Stomach (tissue), 8 donors: ENCODE measurements at regions not wholly inside any gene's neighbourhood (a gene's known extent, or its start where the extent isn't known, plus 50 kb on each side); places are given as distances from the start of the nearest gene placed in this dataset.

Experiments
- DNase-seq, 2 donors: peaks; one replicate each; pipeline versions ENCODE4 v3.0.0 to v3.0.0-alpha.2; 2013 to 2019
- H3K27ac ChIP-seq, 5 donors: fragments of 200-600 bp in 4 of 5; sonication (generic) in 4 of 5; one replicate each; pipeline ENCODE4 v1.5.1; 2013 to 2019; ENCODE audit warnings: mild to moderate bottlenecking in 1 of 5, moderate library complexity in 1 of 5
- H3K27me3 ChIP-seq, 3 donors: fragments of 200-600 bp; sonication (generic); one replicate each; pipeline ENCODE4 v1.5.1; 2017 to 2019; ENCODE audit warnings: mixed run types in 1 of 3
- H3K36me3 ChIP-seq, 4 donors: fragments of 200-600 bp; sonication (generic); 1 replicate in 3 of 4; 2 replicates in 1 of 4; pipeline ENCODE4 v1.5.1; 2016 to 2019
- H3K4me1 ChIP-seq, 4 donors: fragments of 200-600 bp; sonication (generic); one replicate each; pipeline ENCODE4 v1.5.1; 2016 to 2019
- H3K4me3 ChIP-seq, 4 donors: fragments of 200-600 bp; sonication (generic) in 3 of 4; one replicate each; pipeline ENCODE4 v1.5.1; 2016 to 2019; ENCODE audit warnings: mild to moderate bottlenecking in 1 of 4
- H3K9me3 ChIP-seq, 4 donors: fragments of 200-600 bp; sonication (generic); one replicate each; pipeline ENCODE4 v1.5.1; 2016 to 2019
- CTCF ChIP-seq, 7 experiments: fragments of 450-650 bp in 4 of 7; fragments of 200-600 bp in 3 of 7; sonication (generic) in 3 of 7; IDR thresholded peaks; one replicate each; pipeline ENCODE4 v1.5.1; 2016 to 2019; ENCODE audit warnings: antibody characterized with exemption in 7 of 7, control low read depth in 2 of 7, mild to moderate bottlenecking in 1 of 7
- EP300 ChIP-seq: sonication (generic); formaldehyde crosslinking; IDR thresholded peaks from one replicate; pipeline ENCODE4 v1.6.1; 2017; ENCODE audit warnings: antibody characterized with exemption
- POLR2A ChIP-seq, 4 donors: fragments of 450-650 bp; IDR thresholded peaks; one replicate each; pipeline ENCODE4 v1.6.1; 2016; ENCODE audit warnings: antibody characterized with exemption in 4 of 4, control low read depth in 2 of 4, mild to moderate bottlenecking in 1 of 4, moderate library complexity in 1 of 4
- POLR2AphosphoS5 ChIP-seq, 3 donors: sonication (generic); formaldehyde crosslinking; IDR thresholded peaks; one replicate each; pipeline ENCODE4 v1.6.1; 2016; ENCODE audit warnings: antibody characterized with exemption in 3 of 3
- WGBS, 5 donors: extraction: QIAGEN DNeasy Blood & Tissue Kit in 3 of 5; methylation state at CpG; one replicate each; pipeline versions ENCODE4 v1.1.5 to v1.1.7; 2013 to 2018; 5-methylcytosine and 5-hydroxymethylcytosine counted together
- intact Hi-C: fragments of 100-400 bp; cut with DNase I; formaldehyde crosslinking; loops from one replicate; pipeline ENCODE4 v1.15.1; 2023; ENCODE audit warnings: low total_unique reads
- donor health status: healthy with polysubstance abuse.
- donor health status: Bipolar disorder and iron deficiency.
- donor health status: healthy.

GRCh38 chrX:99857455-99857854, 552.6 kb downstream of the PCDH19 start:
- Histone ChIP-seq H3K9me3 (no peaks in the 10 kb centered on the region), H3K27me3 (no peaks in the 10 kb centered on the region), H3K36me3 (no peaks in the 10 kb centered on the region), H3K27ac (no peak overlapping the region), H3K4me1 (no peaks in the 10 kb centered on the region), H3K4me3 (no peak overlapping the region)
- intact Hi-C loops = no loop called here
- 28 to 79% (median 68%) methylated on average over 1 of the region's 1 CpG for WGBS, 5 donors
- TF ChIP-seq CTCF (IDR thresholded peaks at IDR 0.05) (no peak), POLR2AphosphoS5 (IDR thresholded peaks at IDR 0.05) (no peak), EP300 (no peak), POLR2A (IDR thresholded peaks at IDR 0.05) (no peak)
- DNase-seq = no peak

GRCh38 chrX:99833821-99834220, 576.3 kb downstream of the PCDH19 start:
- H3K27me3 ChIP-seq = no peaks in the 10 kb centered on the region
- no peaks in the 10 kb centered on the region for H3K4me1 ChIP-seq
- intact Hi-C loops = no loop called here
- WGBS, 5 donors = 39 to 67% (median 50%) methylated on average over 1 of the region's 1 CpG
- H3K9me3 ChIP-seq = peaks cover 0 to 3% (median 0%) of the 10 kb centered on the region in 4 donors
- no peak for DNase-seq
- H3K27ac ChIP-seq = no peak overlapping the region
- TF ChIP-seq POLR2AphosphoS5 (IDR thresholded peaks at IDR 0.05) = no peak
- no peak for TF ChIP-seq EP300
- TF ChIP-seq CTCF (IDR thresholded peaks at IDR 0.05) = no peak
- TF ChIP-seq POLR2A (IDR thresholded peaks at IDR 0.05) = no peak
- H3K36me3 ChIP-seq = no peaks in the 10 kb centered on the region
- H3K4me3 ChIP-seq = no peak overlapping the region

- Histone ChIP-seq H3K36me3 (no peaks in the 10 kb centered on the region), H3K4me1 (no peaks in the 10 kb centered on the region), H3K27me3 (no peaks in the 10 kb centered on the region), H3K9me3 (no peaks in the 10 kb centered on the region), H3K27ac (no peak overlapping the region), H3K4me3 (no peak overlapping the region)
- 41 to 100% (median 65%) methylated on average over 1 to 2 of the region's 2 CpGs for WGBS, 5 donors
- TF ChIP-seq CTCF (IDR thresholded peaks at IDR 0.05) = no peak
- no peak for TF ChIP-seq POLR2A (IDR thresholded peaks at IDR 0.05)
- TF ChIP-seq POLR2AphosphoS5 (IDR thresholded peaks at IDR 0.05) = no peak
- no peak for TF ChIP-seq EP300
- intact Hi-C loops = no loop called here
- DNase-seq = no peak
Observed at GRCh38 chrX:99820197-99820596, 589.9 kb downstream of the PCDH19 start.

- TF ChIP-seq CTCF (IDR thresholded peaks at IDR 0.05) (no peak), EP300 (no peak), POLR2AphosphoS5 (IDR thresholded peaks at IDR 0.05) (no peak), POLR2A (IDR thresholded peaks at IDR 0.05) (no peak)
- Histone ChIP-seq H3K4me3 (no peak overlapping the region), H3K36me3 (no peaks in the 10 kb centered on the region), H3K27me3 (no peaks in the 10 kb centered on the region), H3K27ac (no peak overlapping the region), H3K9me3 (peaks cover 0 to 22% (median 14%) of the 10 kb centered on the region in 4 donors), H3K4me1 (no peaks in the 10 kb centered on the region)
- intact Hi-C loops = no loop called here
- no peak for DNase-seq
- 55 to 80% (median 76%) methylated on average over 1 of the region's 1 CpG for WGBS, 5 donors
Observed at GRCh38 chrX:99800016-99800415, 610.1 kb downstream of the PCDH19 start.
